B cell (primary cell): ENCODE measurements at regions not wholly inside any gene's neighbourhood (a gene's known extent, or its start where the extent isn't known, plus 50 kb on each side); places are given as distances from the start of the nearest gene placed in this dataset.

Experiments used
- CTCF ChIP-seq: fragments of 200-600 bp; IDR thresholded peaks from one replicate; pipeline ENCODE4 v1.8.0; 2022; ENCODE audit warnings: antibody characterized with exemption, mild to moderate bottlenecking
- EZH2 ChIP-seq: IDR thresholded peaks from 2 replicates; pipeline ENCODE4 v1.6.1; 2012; ENCODE audit warnings: borderline replicate concordance, low read depth, mild to moderate bottlenecking, moderate library complexity, low read length; ENCODE audit not compliant: insufficient read depth, poor library complexity, severe bottlenecking

GRCh38 chr9:715743-716400 lies 125.6 kb upstream of the DMRT1 start:
- TF ChIP-seq CTCF (no peak), EZH2 (no peak)
